Prostate gland (tissue), 2 donors: ENCODE measurements at regions not wholly inside any gene's neighbourhood (a gene's known extent, or its start where the extent isn't known, plus 50 kb on each side); places are given as distances from the start of the nearest gene placed in this dataset.

ENCODE experiments used
- DNase-seq: peaks from one replicate; pipeline ENCODE4 v3.0.0-alpha.2; 2019; ENCODE audit warnings: low spot score
- H3K27ac ChIP-seq, 2 donors: fragments of 200-600 bp; sonication (generic); 2 replicates each; pipeline ENCODE4 v1.5.1; 2017 to 2019
- H3K27me3 ChIP-seq: fragments of 200-600 bp; sonication (generic); replicated peaks from 2 replicates; pipeline ENCODE4 v1.5.1; 2019; ENCODE audit not compliant: insufficient read depth
- H3K36me3 ChIP-seq, 2 donors: fragments of 200-600 bp; sonication (generic); 1 replicate in 1 of 2; 2 replicates in 1 of 2; pipeline versions ENCODE4 v1.5.1 to v1.8.1; 2017 to 2019
- H3K4me1 ChIP-seq: fragments of 200-600 bp; sonication (generic); replicated peaks from 2 replicates; pipeline ENCODE4 v1.5.1; 2019
- H3K4me3 ChIP-seq, 2 donors: fragments of 200-600 bp; sonication (generic); 2 replicates each; pipeline ENCODE4 v1.5.1; 2017 to 2019
- H3K9me3 ChIP-seq: fragments of 200-600 bp; sonication (generic); 2 replicates; pipeline ENCODE4 v1.5.1; 2017
- POLR2A ChIP-seq: fragments of 450-650 bp; IDR thresholded peaks from one replicate; pipeline ENCODE4 v1.6.1; 2016; ENCODE audit warnings: antibody characterized with exemption, mild to moderate bottlenecking
- POLR2AphosphoS5 ChIP-seq: sonication (generic); formaldehyde crosslinking; IDR thresholded peaks from one replicate; pipeline ENCODE4 v1.6.1; 2017; ENCODE audit warnings: antibody characterized with exemption
- WGBS: methylation state at CpG from one replicate; pipeline ENCODE4 v1.1.5; 2018; 5-methylcytosine and 5-hydroxymethylcytosine counted together
- intact Hi-C: fragments of 100-400 bp; cut with DNase I; formaldehyde crosslinking; loops from one replicate; pipeline ENCODE4 v1.14.2; 2022
- TF ChIP-seq, protein P1 (sequence below), 4 experiments: fragments of 200-600 bp in 2 of 4; fragments of 450-650 bp in 2 of 4; sonication (generic) in 2 of 4; IDR thresholded peaks; 1 replicate in 3 of 4; 2 replicates in 1 of 4; pipeline ENCODE4 v1.5.1; 2016 to 2019; ENCODE audit warnings: antibody characterized with exemption in 4 of 4, mild to moderate bottlenecking in 2 of 4, moderate library complexity in 2 of 4

DNA sequence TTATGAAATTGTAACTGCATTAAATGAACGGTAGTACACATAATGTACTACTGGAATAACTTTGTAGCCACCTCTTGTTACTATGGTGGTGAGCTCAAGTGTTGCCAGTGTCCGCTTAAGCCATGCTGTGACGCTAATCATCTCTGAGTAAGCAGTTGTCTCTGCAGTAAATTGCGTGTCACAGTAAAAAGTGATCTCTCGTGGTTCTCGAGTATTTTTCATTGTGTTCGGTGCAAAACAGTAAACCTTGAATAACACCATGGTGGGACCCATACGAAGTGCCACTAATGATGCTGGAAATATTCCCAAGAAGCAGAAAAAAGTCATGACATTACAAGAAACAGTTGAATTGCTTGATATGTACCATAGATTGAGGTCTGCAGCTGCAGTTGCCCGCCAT, 524.8 kb downstream of the SOX5 start:
- no peaks in the 10 kb centered on the region for H3K27me3 ChIP-seq
- intact Hi-C loops = no loop called here
- WGBS = 88% methylated on average over 9 of the region's 9 CpGs

DNA sequence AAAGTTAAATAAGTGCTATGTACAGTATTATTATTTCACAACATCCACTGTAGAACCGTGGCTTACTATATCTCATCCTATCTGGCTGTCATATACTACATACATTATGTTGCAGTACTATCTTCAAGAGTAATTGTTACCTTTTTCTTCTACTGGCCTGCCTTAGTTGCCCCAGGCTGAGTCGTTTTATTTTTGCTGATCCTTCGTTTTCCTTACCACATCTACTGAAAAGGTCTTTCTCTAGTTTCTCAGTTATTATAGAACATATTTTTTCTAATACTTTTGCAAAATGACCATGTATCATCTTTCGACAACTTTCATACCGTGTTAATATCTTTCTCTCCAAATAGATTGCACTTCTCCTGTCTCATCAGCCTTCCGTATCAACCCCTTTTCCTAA, 523.1 kb downstream of the SOX5 start:
- H3K9me3 ChIP-seq = no peaks in the 10 kb centered on the region
- intact Hi-C loops = no loop called here
- no peak overlapping the region for H3K27ac ChIP-seq
- no peak overlapping the region for H3K4me3 ChIP-seq
- no peaks in the 10 kb centered on the region for H3K27me3 ChIP-seq
- no peaks in the 10 kb centered on the region for H3K4me1 ChIP-seq
- WGBS = 75% methylated on average over 6 of the region's 6 CpGs
- no peak for DNase-seq
- no peaks in the 10 kb centered on the region for H3K36me3 ChIP-seq
- no peak for TF ChIP-seq POLR2AphosphoS5
- TF ChIP-seq POLR2A = no peak
- TF ChIP-seq, protein P1, sequence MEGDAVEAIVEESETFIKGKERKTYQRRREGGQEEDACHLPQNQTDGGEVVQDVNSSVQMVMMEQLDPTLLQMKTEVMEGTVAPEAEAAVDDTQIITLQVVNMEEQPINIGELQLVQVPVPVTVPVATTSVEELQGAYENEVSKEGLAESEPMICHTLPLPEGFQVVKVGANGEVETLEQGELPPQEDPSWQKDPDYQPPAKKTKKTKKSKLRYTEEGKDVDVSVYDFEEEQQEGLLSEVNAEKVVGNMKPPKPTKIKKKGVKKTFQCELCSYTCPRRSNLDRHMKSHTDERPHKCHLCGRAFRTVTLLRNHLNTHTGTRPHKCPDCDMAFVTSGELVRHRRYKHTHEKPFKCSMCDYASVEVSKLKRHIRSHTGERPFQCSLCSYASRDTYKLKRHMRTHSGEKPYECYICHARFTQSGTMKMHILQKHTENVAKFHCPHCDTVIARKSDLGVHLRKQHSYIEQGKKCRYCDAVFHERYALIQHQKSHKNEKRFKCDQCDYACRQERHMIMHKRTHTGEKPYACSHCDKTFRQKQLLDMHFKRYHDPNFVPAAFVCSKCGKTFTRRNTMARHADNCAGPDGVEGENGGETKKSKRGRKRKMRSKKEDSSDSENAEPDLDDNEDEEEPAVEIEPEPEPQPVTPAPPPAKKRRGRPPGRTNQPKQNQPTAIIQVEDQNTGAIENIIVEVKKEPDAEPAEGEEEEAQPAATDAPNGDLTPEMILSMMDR (IDR thresholded peaks at IDR 0.05) = no peak

More for the DNA sequence above, 524.8 kb downstream of the SOX5 start:
- TF ChIP-seq, protein P1 (IDR thresholded peaks at IDR 0.05) = no peak
- TF ChIP-seq POLR2AphosphoS5 (no peak), POLR2A (no peak)
- Histone ChIP-seq H3K36me3 (no peaks in the 10 kb centered on the region), H3K4me3 (no peak overlapping the region), H3K27ac (no peak overlapping the region), H3K4me1 (no peaks in the 10 kb centered on the region), H3K9me3 (no peaks in the 10 kb centered on the region)
- DNase-seq = no peak

DNA sequence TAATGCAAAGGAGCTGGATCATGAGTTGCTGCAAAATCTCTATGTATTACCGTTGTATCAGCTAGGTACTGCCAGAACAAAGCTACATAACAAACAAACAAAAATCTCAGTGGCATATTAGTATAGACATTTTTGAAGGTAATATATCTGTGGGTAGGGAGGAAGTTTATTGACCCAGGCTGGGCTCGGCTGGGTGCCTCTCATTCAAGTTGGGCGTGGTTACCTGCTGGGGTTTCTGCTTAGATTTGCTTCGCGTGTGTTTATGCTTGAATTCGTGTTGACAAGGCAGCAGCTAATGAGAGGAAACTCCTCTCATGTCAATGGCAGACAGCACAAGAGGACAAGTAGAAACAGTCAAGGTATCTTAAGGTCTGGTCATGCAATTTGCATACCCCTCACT, 520.7 kb downstream of the SOX5 start:
- TF ChIP-seq, protein P1 (IDR thresholded peaks at IDR 0.05) = no peak
- TF ChIP-seq POLR2AphosphoS5 (no peak), POLR2A (no peak)
- Histone ChIP-seq H3K27ac (no peak overlapping the region), H3K9me3 (no peaks in the 10 kb centered on the region), H3K4me3 (no peak overlapping the region), H3K36me3 (no peaks in the 10 kb centered on the region), H3K27me3 (no peaks in the 10 kb centered on the region), H3K4me1 (no peaks in the 10 kb centered on the region)
- 83% methylated on average over 6 of the region's 6 CpGs for WGBS
- DNase-seq = no peak
- intact Hi-C loops = no loop called here

DNA sequence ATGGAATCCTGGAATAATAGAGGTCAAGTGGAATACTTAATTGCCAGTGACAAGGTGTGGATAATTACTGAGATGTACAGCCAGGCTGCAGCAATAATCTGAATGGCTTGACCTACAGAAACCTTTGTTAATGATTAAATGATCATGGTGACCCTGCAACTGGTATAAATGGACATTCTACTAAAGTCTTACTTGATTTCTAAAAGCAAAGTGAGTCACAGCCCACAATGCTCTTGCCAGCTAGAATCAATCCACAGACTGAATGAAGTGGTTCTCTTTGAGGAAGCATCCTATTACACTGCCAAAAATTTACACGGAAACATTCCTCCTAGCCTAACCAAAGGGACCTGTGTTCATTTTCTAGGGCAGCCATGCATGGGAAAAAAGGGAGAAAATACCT, 518.5 kb downstream of the SOX5 start:
- DNase-seq = no peak
- TF ChIP-seq POLR2A = no peak
- H3K27ac ChIP-seq = no peak overlapping the region
- no peaks in the 10 kb centered on the region for H3K36me3 ChIP-seq
- no peaks in the 10 kb centered on the region for H3K27me3 ChIP-seq
- no peaks in the 10 kb centered on the region for H3K4me1 ChIP-seq
- 61% methylated on average over 1 of the region's 1 CpG for WGBS
- H3K9me3 ChIP-seq = no peaks in the 10 kb centered on the region
- H3K4me3 ChIP-seq = no peak overlapping the region
- intact Hi-C loops = no loop called here

DNA sequence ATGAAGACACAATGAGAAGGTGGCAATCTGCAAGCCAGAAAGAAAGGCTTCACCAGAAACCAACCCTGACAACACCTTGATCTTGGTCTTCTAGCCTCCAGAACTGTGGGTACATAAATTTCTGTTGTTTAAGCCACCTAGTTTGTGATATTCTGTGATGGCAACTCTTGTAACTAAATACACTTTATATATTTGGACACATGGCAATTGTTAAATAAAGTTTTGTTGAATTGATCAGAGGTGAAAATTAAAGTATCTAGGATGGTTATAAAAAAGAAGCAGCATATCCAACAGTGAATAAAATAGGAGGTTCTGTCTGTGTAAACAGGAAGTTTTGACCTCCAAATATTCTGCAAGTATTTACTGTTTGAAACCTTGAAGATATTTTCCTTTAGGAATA, 516.3 kb downstream of the SOX5 start:
- intact Hi-C loops = no loop called here
- TF ChIP-seq, protein P1 (IDR thresholded peaks at IDR 0.05) = no peak
- TF ChIP-seq POLR2A (no peak), POLR2AphosphoS5 (no peak)

More for the DNA sequence above, 516.3 kb downstream of the SOX5 start:
- Histone ChIP-seq H3K27ac (no peak overlapping the region), H3K27me3 (no peaks in the 10 kb centered on the region), H3K4me1 (no peaks in the 10 kb centered on the region), H3K9me3 (no peaks in the 10 kb centered on the region), H3K36me3 (no peaks in the 10 kb centered on the region), H3K4me3 (no peak overlapping the region)
- no peak for DNase-seq
